ENCODE measurements at regions not wholly inside any gene's neighbourhood (a gene's known extent, or its start where the extent isn't known, plus 50 kb on each side); places are given as distances from the start of the nearest gene placed in this dataset.

- ATAC-seq (no peak), DNase-seq (no peak)
- peaks cover 16% of the 10 kb centered on the region for H3K4me1 Mint-ChIP-seq
- H3K9me3 Mint-ChIP-seq = peaks cover 6 to 15% of the 10 kb centered on the region in 2 donors
- H3K4me3 Mint-ChIP-seq = no peak overlapping the region
- H3K27me3 Mint-ChIP-seq = peaks cover 73% of the 10 kb centered on the region
- no peak overlapping the region for H3K27ac Mint-ChIP-seq
Measured at GRCh38 chr11:113596658-113597057, 109.5 kb downstream of the TMPRSS5 start.

DNA sequence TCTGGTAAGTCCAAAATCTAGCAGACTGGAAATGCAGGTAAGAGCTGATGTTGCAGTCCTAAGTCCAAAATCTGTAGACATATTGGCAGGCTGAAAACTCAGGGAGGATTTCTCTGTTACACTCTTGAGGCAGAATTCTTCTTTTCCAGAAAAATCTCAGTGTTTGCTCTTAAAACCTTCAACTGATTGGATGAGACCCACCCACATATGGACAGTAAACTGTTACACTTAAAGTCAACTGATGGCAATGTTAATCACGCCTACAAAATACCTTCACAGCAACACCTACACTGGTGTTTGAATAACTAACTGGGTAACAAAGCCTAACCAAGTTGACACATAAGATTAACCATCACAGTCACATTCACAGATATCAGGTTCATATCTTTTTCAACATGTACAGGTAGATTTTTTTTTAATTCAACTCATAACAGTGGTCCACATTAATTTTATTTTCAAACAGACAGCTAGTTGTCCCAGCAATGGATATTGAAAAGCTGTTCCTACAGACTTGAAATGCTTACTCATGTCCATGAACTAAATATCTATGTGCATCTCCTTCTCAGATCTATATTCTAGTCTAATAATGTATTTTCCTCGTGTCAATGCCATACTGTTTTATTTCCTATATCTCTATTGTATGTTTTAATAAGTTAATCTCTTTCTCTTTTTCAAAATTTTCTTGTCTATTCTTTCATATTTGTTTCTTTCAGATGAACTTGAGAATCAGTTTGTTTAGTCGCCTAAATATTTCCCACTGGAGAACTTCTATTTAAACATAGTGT is 110.1 kb downstream of the TMPRSS5 start:
- DNase-seq (no peak), ATAC-seq (no peak)
- Mint-ChIP-seq H3K9me3 (peaks cover 6 to 15% of the 10 kb centered on the region in 2 donors), H3K27me3 (peaks cover 75% of the 10 kb centered on the region), H3K4me1 (peaks cover 16% of the 10 kb centered on the region), H3K27ac (no peak overlapping the region), H3K4me3 (no peak overlapping the region)

GRCh38 chr11:113593698-113594308 is 112.3 kb downstream of the TMPRSS5 start:
- DNase-seq (peak; percentile 17 to 59), ATAC-seq (peak; percentile 94)
- Mint-ChIP-seq H3K9me3 (peaks cover 6 to 15% of the 10 kb centered on the region in 2 donors), H3K27me3 (peaks cover 74% of the 10 kb centered on the region), H3K4me3 (no peak overlapping the region), H3K27ac (no peak overlapping the region), H3K4me1 (peaks cover 16% of the 10 kb centered on the region)

DNA sequence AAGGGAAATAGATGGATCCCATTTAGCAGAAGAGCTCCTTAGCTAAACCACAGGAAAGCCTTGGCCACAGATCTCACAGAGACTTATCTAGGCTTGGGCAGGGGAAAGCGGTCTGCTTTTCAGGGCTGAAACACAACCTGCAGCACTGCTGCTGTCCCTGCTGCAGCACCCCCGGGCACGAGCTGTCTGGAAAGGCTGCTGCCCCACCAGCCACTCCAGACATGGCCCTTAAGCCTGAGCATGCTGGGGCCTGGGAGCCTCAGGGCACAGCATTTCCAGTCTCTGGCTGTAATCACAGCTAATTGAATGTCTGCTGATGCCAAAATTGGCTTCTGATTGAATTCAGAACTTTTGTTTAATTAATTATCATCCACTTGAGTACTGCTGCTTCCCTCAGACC is 115.0 kb downstream of the TMPRSS5 start:
- H3K4me1 Mint-ChIP-seq = peaks cover 23% of the 10 kb centered on the region
- H3K9me3 Mint-ChIP-seq = peaks cover 2 to 12% of the 10 kb centered on the region in 2 donors
- DNase-seq = no peak
- H3K4me3 Mint-ChIP-seq = no peak overlapping the region
- ATAC-seq = no peak
- peaks cover 50% of the 10 kb centered on the region for H3K27me3 Mint-ChIP-seq
- H3K27ac Mint-ChIP-seq = no peak overlapping the region

GRCh38 chr11:113587308-113587739 is 112.1 kb upstream of the DRD2 start:
- no peak overlapping the region for H3K27ac Mint-ChIP-seq
- peak overlapping the region in 1 of 2 donors; percentile 30 for H3K4me3 Mint-ChIP-seq
- DNase-seq (peak; percentile 23 to 67), ATAC-seq (peak; percentile 98)
- peaks cover 0 to 6% of the 10 kb centered on the region in 2 donors for H3K9me3 Mint-ChIP-seq
- peaks cover 15% of the 10 kb centered on the region for H3K27me3 Mint-ChIP-seq
- H3K4me1 Mint-ChIP-seq = peaks cover 7% of the 10 kb centered on the region

- ATAC-seq = no peak
- peaks cover 7% of the 10 kb centered on the region for H3K4me1 Mint-ChIP-seq
Measured at GRCh38 chr11:113584371-113584770, 109.2 kb upstream of the DRD2 start.

DNA sequence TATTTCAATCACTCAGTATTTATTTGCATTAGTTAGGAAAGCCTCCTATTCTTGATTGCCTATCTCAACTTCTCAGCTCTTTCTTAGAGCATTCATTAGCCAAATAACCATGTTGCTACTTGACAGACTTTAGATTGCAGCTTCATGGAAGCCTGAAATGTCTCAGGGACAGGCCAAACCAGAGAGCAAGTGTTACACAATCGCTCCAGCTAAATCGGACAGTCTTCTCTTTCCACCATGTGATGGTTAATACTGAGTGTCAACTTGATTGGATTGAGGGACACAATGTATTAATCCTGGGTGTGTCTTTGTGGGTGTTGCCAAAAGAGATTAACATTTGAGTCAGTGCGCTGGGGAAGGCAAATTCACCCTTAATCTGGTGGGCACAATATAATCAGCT is 106.5 kb upstream of the DRD2 start:
- no peaks in the 10 kb centered on the region for H3K4me1 Mint-ChIP-seq
- no peak overlapping the region for H3K27ac Mint-ChIP-seq
- peaks cover 0 to 6% of the 10 kb centered on the region in 2 donors for H3K9me3 Mint-ChIP-seq

More at GRCh38 chr11:113584371-113584770, 109.2 kb upstream of the DRD2 start:
- Mint-ChIP-seq H3K9me3 (peaks cover 0 to 6% of the 10 kb centered on the region in 2 donors), H3K27me3 (peaks cover 7% of the 10 kb centered on the region), H3K4me3 (no peak overlapping the region), H3K27ac (no peak overlapping the region)
- no peak for DNase-seq

DNA sequence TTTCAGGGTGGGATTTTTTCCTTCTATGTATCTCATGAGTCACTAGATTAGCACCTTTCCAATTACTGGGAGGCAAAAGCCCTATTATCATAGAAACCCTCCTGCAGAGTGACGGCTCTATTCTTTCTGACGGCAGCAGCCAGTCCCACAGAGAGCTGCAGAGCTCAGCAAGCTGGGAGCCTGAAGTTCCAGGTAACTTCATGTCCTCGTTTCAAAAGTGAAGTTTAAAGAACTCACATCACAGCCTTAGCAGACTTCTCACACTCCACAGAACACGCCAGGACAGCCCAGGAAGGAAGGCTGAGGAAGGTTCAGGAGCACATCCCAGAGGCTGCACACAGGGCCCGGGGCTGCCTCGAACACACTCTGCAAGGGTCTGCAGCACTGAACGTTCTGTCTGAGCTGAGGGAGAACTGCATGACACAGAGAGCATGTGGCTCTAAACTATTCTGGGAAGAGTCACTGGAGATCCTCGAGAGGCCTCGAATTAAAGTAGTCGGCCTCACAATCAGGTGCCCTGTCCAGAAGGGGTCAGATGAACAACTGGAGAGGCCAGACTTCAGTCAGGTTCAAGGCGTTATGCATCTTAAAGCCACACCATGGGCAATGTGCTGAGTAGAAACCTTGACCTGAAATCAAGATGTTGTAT is 104.2 kb upstream of the DRD2 start:
- H3K27ac Mint-ChIP-seq = no peak overlapping the region
- no peaks in the 10 kb centered on the region for H3K9me3 Mint-ChIP-seq
- DNase-seq (no peak), ATAC-seq (no peak)
- H3K4me3 Mint-ChIP-seq = no peak overlapping the region
- H3K27me3 Mint-ChIP-seq = peaks cover 33% of the 10 kb centered on the region
- no peaks in the 10 kb centered on the region for H3K4me1 Mint-ChIP-seq

More for the DNA sequence above, 106.5 kb upstream of the DRD2 start:
- H3K4me3 Mint-ChIP-seq = no peak overlapping the region
- DNase-seq = no peak
- peaks cover 25% of the 10 kb centered on the region for H3K27me3 Mint-ChIP-seq
- ATAC-seq = no peak

DNA sequence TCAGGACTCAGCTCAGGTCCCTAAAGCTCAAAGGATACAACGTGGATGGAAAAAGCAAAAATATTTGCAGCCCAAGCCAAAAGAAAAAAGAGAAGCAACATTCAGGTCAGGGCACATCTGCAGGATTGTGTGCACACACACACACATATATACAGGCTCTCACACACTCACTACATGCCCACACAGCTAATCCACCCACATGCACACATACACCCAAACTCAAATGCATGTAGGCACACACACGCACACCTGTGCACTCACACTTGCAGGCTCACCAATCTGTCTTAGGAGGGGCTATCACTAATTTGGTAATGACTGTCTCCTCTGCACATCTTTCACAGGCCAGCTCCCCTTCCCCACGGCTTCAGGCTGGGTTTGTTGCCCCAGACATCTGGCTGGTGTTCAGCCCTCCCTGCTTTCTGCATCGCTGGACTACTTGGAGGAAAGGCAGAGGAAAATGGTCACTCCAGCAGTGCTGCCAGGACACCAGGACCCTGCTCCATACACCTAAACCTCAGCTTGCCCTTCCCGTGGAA is 103.6 kb upstream of the DRD2 start:
- H3K4me3 Mint-ChIP-seq = no peak overlapping the region
- no peaks in the 10 kb centered on the region for H3K4me1 Mint-ChIP-seq
- peak; percentile 15 for ATAC-seq
- no peak overlapping the region for H3K27ac Mint-ChIP-seq
- no peaks in the 10 kb centered on the region for H3K9me3 Mint-ChIP-seq
- DNase-seq = no peak
- H3K27me3 Mint-ChIP-seq = peaks cover 39% of the 10 kb centered on the region

DNA sequence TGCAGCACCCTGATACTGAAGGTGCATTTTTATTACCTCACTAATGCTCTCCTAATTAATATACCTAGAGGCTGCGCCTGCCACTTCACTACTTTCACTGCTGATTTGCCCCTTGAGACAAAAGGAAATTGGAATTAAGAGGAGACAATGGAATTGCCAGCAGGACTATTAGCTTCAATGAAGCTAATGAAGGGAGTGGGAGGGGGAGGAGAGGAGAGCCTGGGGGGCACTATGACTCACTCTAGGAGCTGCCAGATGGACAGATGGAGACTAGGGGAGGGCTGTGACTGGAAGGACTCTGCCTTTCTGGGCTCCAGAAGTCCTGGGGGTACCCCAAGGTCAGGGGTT is 102.8 kb upstream of the DRD2 start:
- DNase-seq = no peak
- Mint-ChIP-seq H3K9me3 (no peaks in the 10 kb centered on the region), H3K27me3 (peaks cover 45% of the 10 kb centered on the region), H3K27ac (no peak overlapping the region), H3K4me1 (no peaks in the 10 kb centered on the region), H3K4me3 (no peak overlapping the region)
- ATAC-seq = no peak

DNA sequence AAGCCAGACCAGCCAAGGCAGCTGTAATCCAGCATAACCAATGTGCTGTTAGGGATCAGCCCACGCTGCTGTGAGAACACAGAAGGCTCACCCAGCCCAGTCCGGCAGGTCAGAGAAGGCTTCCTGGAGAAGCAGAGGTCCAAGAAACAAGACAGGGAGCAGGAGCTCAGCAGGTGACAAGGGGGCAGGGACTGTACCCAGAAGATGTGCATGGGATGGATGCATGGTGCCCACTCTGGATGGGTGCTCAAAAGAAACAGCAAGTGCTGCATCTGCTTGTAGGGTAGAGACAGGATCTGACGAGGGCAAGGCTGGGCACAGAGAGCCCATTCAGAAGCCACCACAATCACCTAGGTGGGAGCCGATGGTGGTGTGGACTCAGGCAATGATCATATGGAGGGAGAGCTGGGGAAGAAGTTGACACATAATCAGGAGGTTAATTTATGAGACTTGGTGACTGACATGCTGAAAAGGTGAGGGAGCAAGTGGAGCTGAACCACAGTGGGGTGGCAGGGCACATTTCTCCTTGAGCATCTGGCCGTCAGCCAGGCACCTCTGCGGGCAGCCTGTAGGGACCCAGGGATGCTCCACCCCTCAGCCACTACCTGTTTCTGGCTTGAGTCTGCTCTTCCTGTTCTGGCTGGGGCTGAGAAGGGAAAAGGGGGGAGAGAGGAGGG is 102.3 kb upstream of the DRD2 start:
- DNase-seq (no peak), ATAC-seq (peak; percentile 53)
- Mint-ChIP-seq H3K9me3 (no peaks in the 10 kb centered on the region), H3K4me3 (no peak overlapping the region), H3K4me1 (no peaks in the 10 kb centered on the region), H3K27ac (no peak overlapping the region), H3K27me3 (peaks cover 47% of the 10 kb centered on the region)

- no peaks in the 10 kb centered on the region for H3K9me3 Mint-ChIP-seq
- H3K4me1 Mint-ChIP-seq = no peaks in the 10 kb centered on the region
- no peak for DNase-seq
- H3K4me3 Mint-ChIP-seq = no peak overlapping the region
- H3K27me3 Mint-ChIP-seq = peaks cover 63% of the 10 kb centered on the region
- ATAC-seq = no peak
- H3K27ac Mint-ChIP-seq = no peak overlapping the region
Measured at GRCh38 chr11:113574586-113574985, 99.4 kb upstream of the DRD2 start.

DNA sequence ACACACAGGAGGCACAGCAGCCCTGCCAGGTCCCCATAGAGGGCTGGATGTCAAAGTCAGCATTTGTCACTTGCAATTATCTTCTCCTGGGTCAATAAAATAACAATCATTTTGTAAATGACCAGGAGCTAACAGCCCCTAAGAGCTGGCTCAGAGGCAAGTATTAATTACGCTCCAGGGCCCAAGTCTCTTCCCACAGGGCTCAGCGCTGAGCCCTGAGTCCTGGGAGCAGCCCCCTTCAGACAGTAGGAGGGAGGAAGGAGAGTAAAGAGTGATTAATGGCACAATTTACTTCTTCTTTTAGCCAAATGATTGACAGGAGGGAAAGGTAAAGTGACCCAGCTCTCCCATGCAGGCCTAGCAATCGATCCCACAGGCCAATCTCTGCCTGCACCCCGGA is 99.0 kb upstream of the DRD2 start:
- Mint-ChIP-seq H3K27me3 (peaks cover 62% of the 10 kb centered on the region), H3K4me3 (no peak overlapping the region), H3K9me3 (no peaks in the 10 kb centered on the region), H3K4me1 (no peaks in the 10 kb centered on the region), H3K27ac (no peak overlapping the region)
- ATAC-seq (no peak), DNase-seq (no peak)

DNA sequence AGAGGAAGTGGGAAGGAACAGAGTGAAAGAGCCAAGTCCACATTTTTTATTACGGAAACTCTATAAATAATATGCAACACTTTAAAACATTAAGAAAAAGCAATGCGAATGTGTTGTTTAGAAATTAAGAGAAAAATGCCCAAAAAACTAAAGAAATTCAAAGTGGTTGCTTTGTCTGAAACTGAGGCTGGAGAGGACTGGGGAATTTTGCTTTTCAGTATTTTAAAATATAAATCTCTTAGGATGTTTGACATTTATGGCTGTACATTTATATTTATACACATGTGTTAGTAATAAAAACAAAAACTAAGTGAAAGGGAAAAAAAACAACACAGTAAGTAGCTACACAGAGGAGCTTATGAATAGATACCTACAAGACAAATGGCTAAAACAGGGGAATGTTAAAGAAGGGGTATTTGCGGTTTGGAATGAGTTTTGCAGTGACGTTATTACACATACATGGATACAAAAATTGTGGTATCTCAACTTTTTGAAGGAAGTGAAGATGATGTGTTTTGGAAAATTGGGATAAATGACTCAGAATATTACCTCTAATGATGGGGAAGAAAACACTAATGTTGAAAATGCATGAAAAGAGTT is 97.0 kb upstream of the DRD2 start:
- DNase-seq (no peak), ATAC-seq (no peak)
- Mint-ChIP-seq H3K27ac (no peak overlapping the region), H3K27me3 (peaks cover 60% of the 10 kb centered on the region), H3K4me3 (no peak overlapping the region), H3K4me1 (no peaks in the 10 kb centered on the region), H3K9me3 (no peaks in the 10 kb centered on the region)

DNA sequence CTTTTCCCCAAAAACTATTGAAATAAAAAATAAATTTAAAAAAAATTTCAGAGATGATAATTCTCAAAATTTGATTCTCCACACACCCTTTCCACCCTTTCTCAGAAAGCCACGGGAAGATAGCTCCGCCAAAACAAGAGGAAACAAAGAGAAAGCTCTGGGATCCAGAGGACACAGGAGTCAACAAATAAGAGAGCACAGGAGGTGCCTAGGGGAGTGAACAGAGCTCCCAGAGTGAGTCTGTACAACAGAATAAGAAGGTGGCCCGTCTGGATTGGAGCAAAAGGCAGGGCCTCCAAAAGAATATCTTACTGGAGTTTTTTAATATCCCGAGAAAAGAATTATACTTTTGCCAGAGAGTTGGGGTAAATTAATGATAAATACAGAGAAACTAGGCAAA is 96.3 kb upstream of the DRD2 start:
- H3K27me3 Mint-ChIP-seq = peaks cover 61% of the 10 kb centered on the region
- H3K9me3 Mint-ChIP-seq = no peaks in the 10 kb centered on the region
- no peak overlapping the region for H3K4me3 Mint-ChIP-seq
- H3K27ac Mint-ChIP-seq = no peak overlapping the region
- no peaks in the 10 kb centered on the region for H3K4me1 Mint-ChIP-seq
- DNase-seq (no peak), ATAC-seq (no peak)
